CD14-positive monocyte (primary cell): ENCODE measurements at regions not wholly inside any gene's neighbourhood (a gene's known extent, or its start where the extent isn't known, plus 50 kb on each side); places are given as distances from the start of the nearest gene placed in this dataset.

Experiments
- DNase-seq, 3 donors: peaks; one replicate each; pipeline ENCODE4 v3.0.0-alpha.2; 2011 to 2022
- H2AFZ ChIP-seq: 2 replicates; pipeline ENCODE4 v1.6.0; 2012; ENCODE audit warnings: mild to moderate bottlenecking, low read depth, low read length, inconsistent platforms; ENCODE audit not compliant: insufficient read depth, poor library complexity, severe bottlenecking
- H3K27ac ChIP-seq, 2 donors: 1 replicate in 1 of 2; 2 replicates in 1 of 2; pipeline ENCODE4 v1.5.1; 2012 to 2013; ENCODE audit warnings: low read length in 2 of 2, control low read depth in 1 of 2, inconsistent platforms in 1 of 2, low read depth in 1 of 2, mild to moderate bottlenecking in 1 of 2
- H3K27me3 ChIP-seq, 2 donors: one replicate each; pipeline versions ENCODE4 v1.6.0 to v1.6.1; 2011 to 2013; ENCODE audit warnings: low read length in 2 of 2; ENCODE audit not compliant: control insufficient read depth in 2 of 2, insufficient read depth in 2 of 2
- H3K36me3 ChIP-seq, 2 donors: replicated peaks in 1 of 2; 1 replicate in 1 of 2; 2 replicates in 1 of 2; pipeline versions ENCODE4 v1.5.1 to v1.6.1; 2012 to 2013; ENCODE audit warnings: low read length in 2 of 2, control low read depth in 1 of 2, inconsistent platforms in 1 of 2, mild to moderate bottlenecking in 1 of 2; ENCODE audit not compliant: insufficient read depth in 2 of 2, control insufficient read depth in 1 of 2
- H3K4me1 ChIP-seq, 2 donors: 1 replicate in 1 of 2; 2 replicates in 1 of 2; pipeline versions ENCODE4 v1.5.1 to v1.6.1; 2012 to 2013; ENCODE audit warnings: low read length in 2 of 2, control low read depth in 1 of 2, inconsistent platforms in 1 of 2, mild to moderate bottlenecking in 1 of 2, moderate library complexity in 1 of 2; ENCODE audit not compliant: insufficient read depth in 2 of 2, control insufficient read depth in 1 of 2
- H3K4me2 ChIP-seq: replicated peaks from 2 replicates; pipeline ENCODE3; 2012; ENCODE audit warnings: low read length, moderate library complexity, mild to moderate bottlenecking; ENCODE audit not compliant: poor library complexity, severe bottlenecking; ENCODE audit errors: extremely low read depth
- H3K4me3 ChIP-seq, 3 experiments: fragments of 200-600 bp in 1 of 3; sonication (generic) in 1 of 3; replicated peaks in 1 of 3; 1 replicate in 2 of 3; 2 replicates in 1 of 3; pipeline ENCODE4 v1.5.1; 2011 to 2013; ENCODE audit warnings: low read length in 3 of 3, mild to moderate bottlenecking in 3 of 3, control low read depth in 2 of 3, low read depth in 2 of 3, inconsistent platforms in 1 of 3, moderate library complexity in 1 of 3
- H3K79me2 ChIP-seq: 2 replicates; pipeline ENCODE4 v1.6.0; 2012; ENCODE audit warnings: mild to moderate bottlenecking, control low read depth, inconsistent platforms, low read length, moderate library complexity; ENCODE audit not compliant: insufficient read depth
- H3K9ac ChIP-seq: 2 replicates; pipeline ENCODE4 v1.6.0; 2017; ENCODE audit warnings: low read length, mild to moderate bottlenecking; ENCODE audit not compliant: insufficient read depth, poor library complexity, severe bottlenecking
- H3K9me3 ChIP-seq, 2 donors: replicated peaks in 1 of 2; 1 replicate in 1 of 2; 2 replicates in 1 of 2; pipeline versions ENCODE4 v1.5.1 to v1.6.1; 2012 to 2013; ENCODE audit warnings: low read length in 2 of 2, control low read depth in 1 of 2; ENCODE audit not compliant: control insufficient read depth in 1 of 2, insufficient read depth in 1 of 2
- H4K20me1 ChIP-seq: 2 replicates; pipeline ENCODE4 v1.6.0; 2012; ENCODE audit warnings: mild to moderate bottlenecking, low read length, control low read depth, moderate library complexity; ENCODE audit not compliant: insufficient read depth
- H3K27ac Mint-ChIP-seq, 7 donors: one replicate each; pipeline ENCODE4 v1.8.0; 2020; ENCODE audit warnings: mild to moderate bottlenecking in 7 of 7, mixed read lengths in 7 of 7, moderate library complexity in 6 of 7, inconsistent platforms in 2 of 7
- H3K27me3 Mint-ChIP-seq, 3 donors: one replicate each; pipeline ENCODE4 v1.8.0; 2021 to 2022; ENCODE audit warnings: low read depth in 3 of 3, mild to moderate bottlenecking in 3 of 3, mixed read lengths in 3 of 3, moderate library complexity in 3 of 3, inconsistent platforms in 1 of 3
- H3K36me3 Mint-ChIP-seq, 2 donors: one replicate each; pipeline ENCODE4 v1.8.0; 2020; ENCODE audit warnings: mixed read lengths in 2 of 2, inconsistent platforms in 1 of 2, mild to moderate bottlenecking in 1 of 2
- H3K4me1 Mint-ChIP-seq: one replicate; pipeline ENCODE4 v1.8.0; 2020; ENCODE audit warnings: mild to moderate bottlenecking, mixed read lengths
- H3K4me3 Mint-ChIP-seq, 2 donors: one replicate each; pipeline ENCODE4 v1.8.0; 2020; ENCODE audit warnings: mild to moderate bottlenecking in 2 of 2, mixed read lengths in 2 of 2, moderate library complexity in 1 of 2
- H3K9me3 Mint-ChIP-seq, 7 donors: one replicate each; pipeline ENCODE4 v1.8.0; 2020 to 2022; ENCODE audit warnings: mixed read lengths in 7 of 7, mild to moderate bottlenecking in 6 of 7, moderate library complexity in 6 of 7, inconsistent platforms in 2 of 7
- WGBS: methylation state at CpG from one replicate; pipeline ENCODE4 v1.1.5; 2013; ENCODE audit warnings: missing lambda C conversion rate; ENCODE audit not compliant: insufficient coverage; 5-methylcytosine and 5-hydroxymethylcytosine counted together
- intact Hi-C, 2 donors: fragments of 100-400 bp; cut with micrococcal nuclease; formaldehyde crosslinking; loops; one replicate each; pipeline versions ENCODE4 v1.15.0 to v1.15.1; 2023
- TF ChIP-seq, protein P1 (sequence below): fragments of 200-600 bp; IDR thresholded peaks from one replicate; pipeline ENCODE4 v1.8.0; 2022; ENCODE audit warnings: antibody characterized with exemption, mild to moderate bottlenecking

DNA sequence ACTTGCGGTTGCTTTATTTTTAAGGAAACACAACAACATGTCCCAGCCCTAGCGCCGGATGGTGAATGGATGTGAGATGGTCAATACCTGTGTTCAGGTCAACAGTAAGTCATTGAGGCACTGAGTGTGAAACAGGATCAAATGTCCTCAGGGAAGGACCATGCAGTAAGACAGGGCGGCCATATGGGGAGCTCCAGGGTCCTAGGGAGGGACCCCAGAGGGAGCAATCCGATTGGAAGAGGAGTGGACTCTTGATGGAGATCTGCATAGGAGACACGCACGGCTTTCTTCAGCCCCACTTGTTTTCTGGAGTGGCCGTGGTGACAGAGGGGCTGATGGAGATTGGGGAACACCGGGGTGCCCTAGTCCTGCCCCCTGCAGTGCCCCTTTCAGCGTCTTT, 423.8 kb upstream of the MKI67 start:
- TF ChIP-seq, protein P1, sequence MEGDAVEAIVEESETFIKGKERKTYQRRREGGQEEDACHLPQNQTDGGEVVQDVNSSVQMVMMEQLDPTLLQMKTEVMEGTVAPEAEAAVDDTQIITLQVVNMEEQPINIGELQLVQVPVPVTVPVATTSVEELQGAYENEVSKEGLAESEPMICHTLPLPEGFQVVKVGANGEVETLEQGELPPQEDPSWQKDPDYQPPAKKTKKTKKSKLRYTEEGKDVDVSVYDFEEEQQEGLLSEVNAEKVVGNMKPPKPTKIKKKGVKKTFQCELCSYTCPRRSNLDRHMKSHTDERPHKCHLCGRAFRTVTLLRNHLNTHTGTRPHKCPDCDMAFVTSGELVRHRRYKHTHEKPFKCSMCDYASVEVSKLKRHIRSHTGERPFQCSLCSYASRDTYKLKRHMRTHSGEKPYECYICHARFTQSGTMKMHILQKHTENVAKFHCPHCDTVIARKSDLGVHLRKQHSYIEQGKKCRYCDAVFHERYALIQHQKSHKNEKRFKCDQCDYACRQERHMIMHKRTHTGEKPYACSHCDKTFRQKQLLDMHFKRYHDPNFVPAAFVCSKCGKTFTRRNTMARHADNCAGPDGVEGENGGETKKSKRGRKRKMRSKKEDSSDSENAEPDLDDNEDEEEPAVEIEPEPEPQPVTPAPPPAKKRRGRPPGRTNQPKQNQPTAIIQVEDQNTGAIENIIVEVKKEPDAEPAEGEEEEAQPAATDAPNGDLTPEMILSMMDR = no peak
- 87% methylated on average over 7 of the region's 10 CpGs for WGBS
- no peaks in the 10 kb centered on the region for H3K4me1 Mint-ChIP-seq
- no peak overlapping the region for H3K4me2 ChIP-seq
- H3K4me3 ChIP-seq = no peak overlapping the region
- DNase-seq = no peak
- no peaks in the 10 kb centered on the region for H3K36me3 ChIP-seq
- peaks cover 0 to 7% (median 2%) of the 10 kb centered on the region in 7 donors for H3K9me3 Mint-ChIP-seq
- no peak overlapping the region for H2AFZ ChIP-seq
- H3K9me3 ChIP-seq = peaks cover 0 to 6% of the 10 kb centered on the region in 2 donors
- no peak overlapping the region for H3K4me3 Mint-ChIP-seq
- no peaks in the 10 kb centered on the region for H4K20me1 ChIP-seq
- peaks cover 0 to 2% of the 10 kb centered on the region in 2 donors for H3K27me3 ChIP-seq
- H3K27ac Mint-ChIP-seq = no peak overlapping the region
- H3K79me2 ChIP-seq = no peaks in the 10 kb centered on the region
- peaks cover 3 to 9% (median 6%) of the 10 kb centered on the region in 3 donors for H3K27me3 Mint-ChIP-seq
- no peaks in the 10 kb centered on the region for H3K4me1 ChIP-seq
- intact Hi-C loops = no loop called here
- H3K27ac ChIP-seq = no peak overlapping the region
- H3K36me3 Mint-ChIP-seq = no peaks in the 10 kb centered on the region
- H3K9ac ChIP-seq = no peak overlapping the region

DNA sequence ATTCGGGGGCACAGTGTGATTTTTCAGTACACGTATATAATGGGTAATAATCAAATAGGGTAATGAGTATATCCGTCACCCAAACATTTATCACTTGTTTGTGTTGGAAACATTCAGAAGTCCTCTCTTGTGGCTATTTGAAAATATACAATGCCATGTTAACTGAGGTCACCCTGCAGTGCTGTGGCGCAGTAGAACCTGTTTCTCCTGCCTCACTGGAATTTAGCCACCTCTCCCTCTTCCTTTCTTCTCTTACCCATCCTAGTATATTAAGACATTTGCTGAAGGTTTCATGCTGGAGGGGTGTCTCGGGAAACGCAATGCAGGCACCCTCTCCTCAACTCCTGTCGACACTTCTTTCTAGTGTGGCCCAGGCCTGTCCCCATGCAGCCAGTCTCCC, 425.3 kb upstream of the MKI67 start:
- H3K9me3 ChIP-seq = peaks cover 0 to 6% of the 10 kb centered on the region in 2 donors
- intact Hi-C loops = no loop called here
- Mint-ChIP-seq H3K27ac (no peak overlapping the region), H3K27me3 (peaks cover 0 to 6% (median 5%) of the 10 kb centered on the region in 3 donors), H3K4me3 (no peak overlapping the region), H3K4me1 (no peaks in the 10 kb centered on the region), H3K9me3 (peaks cover 0 to 7% (median 2%) of the 10 kb centered on the region in 7 donors), H3K36me3 (no peaks in the 10 kb centered on the region)
- H3K36me3 ChIP-seq = no peaks in the 10 kb centered on the region
- H3K4me2 ChIP-seq = no peak overlapping the region
- H3K4me3 ChIP-seq = no peak overlapping the region
- no peaks in the 10 kb centered on the region for H3K4me1 ChIP-seq
- no peak overlapping the region for H3K9ac ChIP-seq
- no peaks in the 10 kb centered on the region for H4K20me1 ChIP-seq
- TF ChIP-seq, protein P1 = no peak
- no peak overlapping the region for H3K27ac ChIP-seq
- no CpG with 5 or more reads among the region's 7 CpGs for WGBS
- H3K27me3 ChIP-seq = no peaks in the 10 kb centered on the region
- no peak overlapping the region for H2AFZ ChIP-seq
- DNase-seq = no peak
- no peaks in the 10 kb centered on the region for H3K79me2 ChIP-seq
